Common myeloid progenitor, CD34-positive (primary cell): ENCODE measurements at regions not wholly inside any gene's neighbourhood (a gene's known extent, or its start where the extent isn't known, plus 50 kb on each side); places are given as distances from the start of the nearest gene placed in this dataset.

Source experiments
- CTCF ChIA-PET: fragments of 350-600 bp; sonication (Branson Sonifier 250); formaldehyde crosslinking; loops from one replicate; lab custom pipeline; 2021; ENCODE audit warnings: antibody characterized with exemption; lab: Charles Lee
- POLR2A ChIA-PET: fragments of 350-600 bp; sonication (Branson Sonifier 250); formaldehyde crosslinking; loops from one replicate; lab custom pipeline; 2021; ENCODE audit warnings: antibody characterized with exemption; lab: Charles Lee
- DNase-seq, 3 donors: peaks; one replicate each; pipeline versions ENCODE4 v3.0.0 to v3.0.0-alpha.2; 2013
- H3K27ac ChIP-seq, 2 experiments: 1 replicate in 1 of 2; 2 replicates in 1 of 2; pipeline ENCODE4 v1.7.0; 2013; ENCODE audit warnings: inconsistent platforms in 2 of 2, low read length in 2 of 2, mild to moderate bottlenecking in 2 of 2, low read depth in 1 of 2, moderate library complexity in 1 of 2; ENCODE audit not compliant: severe bottlenecking in 2 of 2, insufficient read depth in 1 of 2, poor library complexity in 1 of 2
- H3K27me3 ChIP-seq, 5 experiments: replicated peaks in 2 of 5; 1 replicate in 3 of 5; 2 replicates in 2 of 5; pipeline versions ENCODE4 v1.6.1 to v1.7.0; 2013; ENCODE audit warnings: low read length in 4 of 5, mild to moderate bottlenecking in 2 of 5, moderate library complexity in 2 of 5, inconsistent platforms in 1 of 5; ENCODE audit not compliant: insufficient read depth in 5 of 5, control insufficient read depth in 4 of 5
- H3K36me3 ChIP-seq, 4 experiments: 1 replicate in 2 of 4; 2 replicates in 2 of 4; pipeline versions ENCODE4 v1.6.1 to v1.7.0; 2013; ENCODE audit warnings: low read length in 3 of 4, control low read depth in 1 of 4, mild to moderate bottlenecking in 1 of 4; ENCODE audit not compliant: control insufficient read depth in 4 of 4, insufficient read depth in 4 of 4
- H3K4me1 ChIP-seq, 4 experiments: 1 replicate in 3 of 4; 2 replicates in 1 of 4; pipeline versions ENCODE4 v1.6.1 to v1.7.1; 2013; ENCODE audit warnings: low read length in 3 of 4, mild to moderate bottlenecking in 3 of 4, control low read depth in 1 of 4, inconsistent platforms in 1 of 4, moderate library complexity in 1 of 4; ENCODE audit not compliant: control insufficient read depth in 4 of 4, insufficient read depth in 4 of 4; ENCODE audit errors: control extremely low read depth in 1 of 4
- H3K4me3 ChIP-seq, 7 experiments: 1 replicate in 4 of 7; 2 replicates in 3 of 7; pipeline versions ENCODE4 v1.5.1 to v1.7.0; 2013; ENCODE audit warnings: mild to moderate bottlenecking in 7 of 7, low read length in 6 of 7, moderate library complexity in 6 of 7, inconsistent platforms in 2 of 7, low read depth in 2 of 7, control low read depth in 1 of 7; ENCODE audit not compliant: insufficient read depth in 4 of 7, control insufficient read depth in 1 of 7; ENCODE audit errors: extremely low read depth in 1 of 7
- H3K9me3 ChIP-seq, 5 experiments: 1 replicate in 4 of 5; 2 replicates in 1 of 5; pipeline versions ENCODE4 v1.6.1 to v1.7.1; 2013; ENCODE audit warnings: low read length in 4 of 5, mild to moderate bottlenecking in 2 of 5, inconsistent platforms in 1 of 5, low read depth in 1 of 5, moderate library complexity in 1 of 5; ENCODE audit not compliant: control insufficient read depth in 4 of 5, insufficient read depth in 2 of 5; ENCODE audit errors: control extremely low read depth in 1 of 5
- WGBS: methylation state at CpG from one replicate; pipeline ENCODE4 v1.1.5; 2013; ENCODE audit not compliant: insufficient coverage; 5-methylcytosine and 5-hydroxymethylcytosine counted together

- CTCF ChIA-PET, result no interaction called here
- Histone ChIP-seq H3K4me1 (no peaks in the 10 kb centered on the region), H3K4me3 (no peak overlapping the region), H3K27ac (no peak overlapping the region), H3K27me3 (no peaks in the 10 kb centered on the region), H3K36me3 (no peaks in the 10 kb centered on the region), H3K9me3 (no peaks in the 10 kb centered on the region)
- POLR2A ChIA-PET, result no interaction called here
- no CpG with 5 or more reads among the region's 1 CpG for WGBS
- DNase-seq, result no peak
Observed at GRCh38 chr4:45663003-45663402, 460.9 kb downstream of the GABRG1 start.

DNA sequence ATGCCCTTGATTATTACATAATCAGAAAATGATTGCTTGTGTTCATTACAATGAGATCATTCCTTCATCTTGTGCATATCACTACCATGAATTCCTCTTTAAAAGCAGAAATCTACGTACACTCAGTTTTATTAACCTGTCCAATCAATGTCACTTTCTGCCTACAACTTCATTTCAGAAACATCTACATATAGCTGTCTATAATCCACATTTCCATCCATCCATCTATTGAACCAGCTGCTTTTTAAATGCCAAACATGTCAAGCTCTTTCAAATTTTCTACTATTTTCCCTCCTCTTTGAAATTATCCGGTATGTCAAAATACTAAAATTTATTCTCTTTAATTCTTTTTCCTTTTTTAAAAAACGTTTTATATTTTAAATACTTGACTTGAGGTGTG is 462.0 kb downstream of the GABRG1 start:
- no peaks in the 10 kb centered on the region for H3K9me3 ChIP-seq
- no peak for DNase-seq
- WGBS, result 86% methylated on average over 1 of the region's 3 CpGs
- ChIA-PET POLR2A (no interaction called here), CTCF (no interaction called here)
- H3K4me1 ChIP-seq, result no peaks in the 10 kb centered on the region
- no peak overlapping the region for H3K27ac ChIP-seq
- H3K36me3 ChIP-seq, result no peaks in the 10 kb centered on the region
- no peak overlapping the region for H3K4me3 ChIP-seq
- H3K27me3 ChIP-seq, result no peaks in the 10 kb centered on the region

- Histone ChIP-seq H3K4me1 (no peaks in the 10 kb centered on the region), H3K27me3 (no peaks in the 10 kb centered on the region), H3K9me3 (no peaks in the 10 kb centered on the region), H3K4me3 (no peak overlapping the region), H3K36me3 (no peaks in the 10 kb centered on the region), H3K27ac (no peak overlapping the region)
- CTCF ChIA-PET, result no interaction called here
- no peak for DNase-seq
- POLR2A ChIA-PET, result no interaction called here
- no CpG with 5 or more reads among the region's 1 CpG for WGBS
Observed at GRCh38 chr4:45650545-45650944, 473.3 kb downstream of the GABRG1 start.

- H3K4me3 ChIP-seq, result no peak overlapping the region
- H3K27ac ChIP-seq, result no peak overlapping the region
- H3K36me3 ChIP-seq, result no peaks in the 10 kb centered on the region
- no peaks in the 10 kb centered on the region for H3K4me1 ChIP-seq
- CTCF ChIA-PET, result no interaction called here
- H3K9me3 ChIP-seq, result no peaks in the 10 kb centered on the region
- DNase-seq, result no peak
- H3K27me3 ChIP-seq, result no peaks in the 10 kb centered on the region
- POLR2A ChIA-PET, result no interaction called here
Observed at GRCh38 chr4:45648846-45649245, 475.0 kb downstream of the GABRG1 start.

GRCh38 chr4:45647823-45648222 is 476.0 kb downstream of the GABRG1 start:
- CTCF ChIA-PET, result no interaction called here
- Histone ChIP-seq H3K4me3 (no peak overlapping the region), H3K4me1 (no peaks in the 10 kb centered on the region), H3K9me3 (no peaks in the 10 kb centered on the region), H3K36me3 (no peaks in the 10 kb centered on the region), H3K27me3 (no peaks in the 10 kb centered on the region), H3K27ac (no peak overlapping the region)
- POLR2A ChIA-PET, result no interaction called here
- no peak for DNase-seq

DNA sequence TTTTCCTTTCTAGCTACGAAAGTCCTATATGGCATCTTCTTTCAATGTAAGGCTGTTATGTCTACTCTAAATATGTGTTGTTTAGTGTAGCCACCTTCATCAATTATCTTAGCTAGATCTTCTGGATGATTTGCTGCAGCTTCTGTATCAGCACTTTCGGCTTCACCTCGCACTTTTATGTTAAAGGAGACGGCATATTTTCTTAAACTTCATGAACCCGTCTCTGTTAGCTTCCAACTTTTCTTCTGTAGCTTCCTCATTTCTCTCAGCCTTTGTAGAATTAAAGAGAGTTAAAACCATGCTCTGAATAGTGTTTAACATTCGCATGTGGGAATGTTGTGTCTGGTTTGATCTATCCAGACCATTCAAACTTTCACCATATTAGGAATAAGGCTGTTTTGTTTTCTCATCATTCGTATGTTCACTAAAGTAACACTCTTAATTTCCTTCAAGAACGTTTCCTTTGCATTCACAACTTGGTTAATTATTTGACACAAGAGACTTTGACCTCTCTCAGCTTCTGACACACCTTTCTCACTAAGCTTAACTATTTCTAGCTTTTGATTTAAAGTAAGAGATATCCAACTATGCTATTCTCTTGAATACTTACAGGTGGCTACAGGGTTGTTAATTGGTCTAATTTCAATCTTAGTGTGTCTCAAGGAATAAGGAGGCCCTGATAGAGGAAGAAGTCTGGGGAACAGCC is 476.8 kb downstream of the GABRG1 start:
- no peaks in the 10 kb centered on the region for H3K4me1 ChIP-seq
- no peaks in the 10 kb centered on the region for H3K36me3 ChIP-seq
- H3K27ac ChIP-seq, result no peak overlapping the region
- ChIA-PET POLR2A (no interaction called here), CTCF (no interaction called here)
- DNase-seq, result no peak
- no peaks in the 10 kb centered on the region for H3K9me3 ChIP-seq
- 93% methylated on average over 6 of the region's 8 CpGs for WGBS
- no peak overlapping the region for H3K4me3 ChIP-seq
- no peaks in the 10 kb centered on the region for H3K27me3 ChIP-seq

GRCh38 chr4:45640281-45640680 is 483.6 kb downstream of the GABRG1 start:
- Histone ChIP-seq H3K4me1 (no peaks in the 10 kb centered on the region), H3K36me3 (no peaks in the 10 kb centered on the region), H3K9me3 (no peaks in the 10 kb centered on the region), H3K4me3 (no peak overlapping the region), H3K27me3 (no peaks in the 10 kb centered on the region), H3K27ac (no peak overlapping the region)
- ChIA-PET CTCF (no interaction called here), POLR2A (no interaction called here)
- 99% methylated on average over 6 of the region's 6 CpGs for WGBS
- no peak for DNase-seq
